ENCODE measurements at regions not wholly inside any gene's neighbourhood (a gene's known extent, or its start where the extent isn't known, plus 50 kb on each side); places are given as distances from the start of the nearest gene placed in this dataset. TPM values are rescaled to one million over a fixed set of nuclear protein-coding genes. Genes with fewer than 3 reads are reported as not detected.
A peak's percentile ranks its signal among the peaks of the same experiment; 100 is the strongest.

- DNase-seq (ENCODE audit: low spot score) = peak; percentile 39
Observed at GRCh38 chr20:43243672-43244269, 54.1 kb upstream of the PTPRT start.

- no peak for DNase-seq (ENCODE audit: low spot score)
Observed at GRCh38 chr20:43241057-43241702, 51.5 kb upstream of the PTPRT start.

Small RNA genes in the stretch of these regions (small RNA-seq; reads per million reads assigned to genes)
- not detected for gene RF00426

All from HT-29 (cell line).